Esophagus (tissue), 2 donors: ENCODE measurements at regions not wholly inside any gene's neighbourhood (a gene's known extent, or its start where the extent isn't known, plus 50 kb on each side); places are given as distances from the start of the nearest gene placed in this dataset.

Source experiments
- H3K27ac ChIP-seq, 2 donors: one replicate each; pipeline ENCODE4 v1.5.1; 2013; ENCODE audit warnings: low read depth in 2 of 2, mild to moderate bottlenecking in 2 of 2, inconsistent platforms in 1 of 2, low read length in 1 of 2, moderate library complexity in 1 of 2
- H3K27me3 ChIP-seq, 2 donors: one replicate each; pipeline ENCODE4 v1.6.1; 2013; ENCODE audit warnings: low read length in 2 of 2, control low read depth in 1 of 2, mild to moderate bottlenecking in 1 of 2; ENCODE audit not compliant: insufficient read depth in 2 of 2, control insufficient read depth in 1 of 2
- H3K36me3 ChIP-seq, 2 donors: one replicate each; pipeline ENCODE4 v1.6.1; 2013; ENCODE audit warnings: low read length in 1 of 2; ENCODE audit not compliant: control insufficient read depth in 2 of 2, insufficient read depth in 2 of 2
- H3K4me1 ChIP-seq, 2 donors: one replicate each; pipeline ENCODE4 v1.6.1; 2013; ENCODE audit warnings: low read length in 1 of 2; ENCODE audit not compliant: control insufficient read depth in 2 of 2, insufficient read depth in 2 of 2
- H3K4me3 ChIP-seq, 2 donors: one replicate each; pipeline ENCODE4 v1.5.1; 2013; ENCODE audit warnings: low read length in 2 of 2, mild to moderate bottlenecking in 2 of 2, low read depth in 1 of 2, moderate library complexity in 1 of 2
- H3K9me3 ChIP-seq, 2 donors: one replicate each; pipeline ENCODE4 v1.6.1; 2013; ENCODE audit warnings: mild to moderate bottlenecking in 2 of 2, low read depth in 1 of 2, low read length in 1 of 2, moderate library complexity in 1 of 2; ENCODE audit not compliant: control insufficient read depth in 2 of 2, insufficient read depth in 1 of 2
- WGBS, 2 donors: extraction: QIAGEN DNeasy Blood & Tissue Kit; methylation state at CpG; one replicate each; pipeline ENCODE4 v1.1.7; 2013; 5-methylcytosine and 5-hydroxymethylcytosine counted together
- donor health status: healthy with polysubstance abuse.
- donor health status: Bipolar disorder and iron deficiency.

DNA sequence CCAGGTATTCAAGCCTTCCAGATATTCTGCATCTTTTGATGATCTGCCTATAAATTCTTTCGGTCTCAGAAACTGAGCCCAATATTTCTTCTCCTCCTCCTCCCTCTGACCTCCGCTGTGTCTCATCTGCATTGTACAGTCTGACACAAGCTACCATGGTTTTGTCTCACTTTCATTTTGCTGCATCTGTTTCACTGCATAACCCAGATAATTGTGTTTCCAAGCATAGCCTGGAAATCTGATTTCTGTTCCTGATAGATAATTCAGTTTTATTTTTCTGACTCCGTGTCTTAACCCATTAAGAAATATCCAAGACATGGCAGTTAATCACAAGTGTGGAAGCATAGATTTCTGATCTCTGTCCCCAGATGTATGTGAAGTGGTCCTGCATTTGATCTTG, 374.2 kb upstream of the SEMA3A start:
- no peaks in the 10 kb centered on the region for H3K9me3 ChIP-seq
- H3K36me3 ChIP-seq, result no peaks in the 10 kb centered on the region
- WGBS, 2 donors, result 75 to 90% methylated on average over 3 of the region's 3 CpGs
- no peaks in the 10 kb centered on the region for H3K4me1 ChIP-seq
- H3K27ac ChIP-seq, result no peak overlapping the region
- no peaks in the 10 kb centered on the region for H3K27me3 ChIP-seq
- H3K4me3 ChIP-seq, result no peak overlapping the region

DNA sequence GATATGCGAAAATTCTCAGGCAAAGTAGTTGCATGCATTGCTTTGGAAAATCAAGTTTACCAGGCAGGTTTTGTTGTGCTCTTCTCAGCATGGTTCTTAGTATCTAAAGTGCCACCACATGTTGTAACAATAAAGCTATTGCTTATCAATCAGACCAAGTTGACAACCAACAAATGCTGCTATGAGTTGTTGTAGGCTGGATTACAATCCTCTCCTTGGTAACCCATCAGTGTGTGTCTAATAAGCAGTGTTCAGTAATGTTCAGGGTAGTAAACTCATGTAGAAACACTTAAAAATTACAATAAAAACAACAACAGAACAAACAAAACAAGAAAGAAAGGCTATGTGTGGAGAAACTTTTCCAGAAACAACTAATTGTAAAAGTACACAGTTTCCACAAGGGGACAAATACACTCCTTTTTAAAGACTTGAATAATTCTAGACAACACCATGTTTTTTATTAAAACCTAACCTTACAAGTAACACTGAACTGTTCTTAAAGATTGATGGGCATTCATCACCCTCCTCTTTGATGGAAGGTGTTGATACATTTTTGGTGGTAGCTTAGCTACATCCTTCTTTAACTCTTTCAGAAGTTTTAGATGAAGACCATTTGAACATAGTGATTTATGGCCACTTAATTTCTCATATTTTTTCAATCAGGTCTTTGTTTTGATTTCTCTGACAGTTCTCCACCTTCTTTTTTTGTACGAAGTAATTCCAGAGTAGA, 370.9 kb upstream of the SEMA3A start:
- H3K4me1 ChIP-seq, result no peaks in the 10 kb centered on the region
- H3K27ac ChIP-seq, result no peak overlapping the region
- 79% methylated on average over 2 of the region's 2 CpGs for WGBS, 2 donors
- H3K9me3 ChIP-seq, result no peaks in the 10 kb centered on the region
- no peaks in the 10 kb centered on the region for H3K36me3 ChIP-seq
- H3K4me3 ChIP-seq, result no peak overlapping the region
- H3K27me3 ChIP-seq, result no peaks in the 10 kb centered on the region

DNA sequence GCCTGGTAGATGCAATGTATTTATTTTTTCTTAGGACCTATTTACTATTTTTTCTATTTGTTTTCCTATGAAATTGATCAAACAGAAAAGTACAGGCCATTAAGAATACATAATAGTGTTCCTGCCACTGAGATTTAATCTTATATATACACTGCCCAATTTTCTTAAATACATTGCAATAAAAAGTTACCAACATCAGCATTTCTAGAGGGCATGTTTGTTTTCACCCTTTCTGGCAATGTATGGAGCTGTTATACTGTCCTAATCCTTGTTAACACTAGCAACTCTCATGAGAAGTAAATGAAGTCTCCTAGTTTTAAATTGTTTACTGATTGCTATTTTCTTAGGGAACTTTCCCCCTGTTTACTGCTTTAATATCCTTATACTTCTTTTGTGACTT, 359.1 kb upstream of the SEMA3A start:
- H3K27ac ChIP-seq, result no peak overlapping the region
- no peaks in the 10 kb centered on the region for H3K27me3 ChIP-seq
- no peaks in the 10 kb centered on the region for H3K36me3 ChIP-seq
- H3K4me1 ChIP-seq, result no peaks in the 10 kb centered on the region
- H3K9me3 ChIP-seq, result peaks cover 0 to 2% of the 10 kb centered on the region in 2 donors
- H3K4me3 ChIP-seq, result no peak overlapping the region

DNA sequence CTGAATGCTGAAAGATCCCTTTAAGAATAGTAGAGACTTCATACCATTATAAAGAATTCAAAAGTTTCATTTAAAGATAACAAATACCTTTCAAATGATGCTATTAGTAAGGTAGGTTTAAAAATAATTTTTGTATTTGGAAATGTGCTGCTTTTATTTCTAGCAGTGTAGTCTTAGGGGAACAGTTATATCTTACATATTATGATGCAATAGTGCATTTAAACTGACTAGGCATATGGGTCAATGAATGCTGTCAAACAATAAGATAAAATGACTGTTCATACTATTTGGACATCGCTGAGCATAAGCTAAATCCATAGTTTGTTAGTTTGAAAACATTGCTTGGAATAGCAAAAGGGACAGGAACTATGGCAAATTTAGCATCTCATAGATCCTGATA, 354.8 kb upstream of the SEMA3A start:
- Histone ChIP-seq H3K4me1 (no peaks in the 10 kb centered on the region), H3K4me3 (no peak overlapping the region), H3K27me3 (no peaks in the 10 kb centered on the region), H3K27ac (no peak overlapping the region), H3K36me3 (no peaks in the 10 kb centered on the region), H3K9me3 (peaks cover 0 to 2% of the 10 kb centered on the region in 2 donors)
- WGBS, 2 donors, result 6 to 72% methylated on average over 1 of the region's 1 CpG

DNA sequence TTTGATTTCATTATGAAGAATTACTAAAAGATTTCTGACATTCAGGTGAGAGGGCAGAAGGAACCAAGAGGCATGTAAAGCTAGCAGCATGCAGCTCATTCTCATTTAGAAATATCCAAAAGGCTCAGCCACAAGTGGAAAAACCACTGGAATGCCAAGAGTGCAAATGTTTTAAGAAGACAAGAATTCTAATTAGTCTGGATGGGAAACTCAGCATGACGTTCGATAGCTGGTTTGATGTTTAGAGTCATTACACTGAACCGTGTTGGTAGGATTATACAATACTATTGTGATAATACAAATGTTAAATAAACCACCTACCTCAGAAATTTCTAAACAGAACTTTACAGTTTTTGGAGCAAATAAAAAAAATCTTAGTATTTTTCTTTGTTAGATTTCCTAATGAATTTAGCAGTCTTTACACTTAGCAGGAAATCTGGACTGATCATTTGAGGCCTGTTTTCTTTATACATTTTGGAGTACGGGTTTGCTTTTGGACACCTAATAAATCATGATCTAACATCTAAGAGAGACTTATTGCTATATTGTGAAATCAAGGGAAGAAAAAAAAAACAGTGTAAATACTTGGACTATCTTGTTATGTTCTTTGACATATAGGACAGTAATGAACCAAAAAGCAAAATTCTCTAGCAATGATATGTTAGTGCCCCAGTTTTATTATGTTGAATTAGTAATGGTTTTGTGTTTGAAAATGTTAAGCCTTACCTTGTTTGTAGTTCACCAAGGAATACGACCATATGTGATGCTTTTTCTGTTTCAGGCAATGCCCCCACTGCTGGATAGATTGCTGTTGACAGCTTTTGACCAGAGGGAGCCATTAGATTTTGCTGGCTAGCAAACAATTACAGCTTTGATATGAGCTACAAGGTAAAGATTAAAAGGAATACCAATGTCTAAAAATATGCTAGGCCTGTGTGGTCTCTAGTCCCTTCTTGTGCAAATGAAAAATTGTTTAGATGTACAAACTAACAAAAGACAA, 354.1 kb upstream of the SEMA3A start:
- peaks cover 0 to 2% of the 10 kb centered on the region in 2 donors for H3K9me3 ChIP-seq
- H3K4me1 ChIP-seq, result no peaks in the 10 kb centered on the region
- 53 to 55% methylated on average over 5 of the region's 5 CpGs for WGBS, 2 donors

DNA sequence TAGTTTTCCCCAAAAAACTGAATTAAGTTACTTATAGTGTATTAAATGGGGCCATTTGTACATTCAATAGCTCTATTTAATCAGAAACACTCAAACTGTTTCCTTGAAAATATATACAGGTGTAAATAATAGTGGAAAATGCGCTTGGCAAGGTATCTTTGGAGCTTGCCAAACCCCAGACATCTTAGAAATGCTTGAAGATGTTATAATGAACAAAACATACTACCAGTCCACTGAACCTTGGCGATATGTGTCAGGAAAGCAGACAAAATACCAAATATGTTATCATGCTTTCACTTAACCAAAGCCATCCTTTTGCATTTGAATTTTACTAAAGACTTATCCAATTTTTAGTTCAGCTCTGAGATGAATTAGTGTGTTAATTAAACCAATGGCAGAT, 352.7 kb upstream of the SEMA3A start:
- Histone ChIP-seq H3K36me3 (no peaks in the 10 kb centered on the region), H3K27me3 (no peaks in the 10 kb centered on the region), H3K27ac (no peak overlapping the region), H3K4me3 (no peak overlapping the region), H3K4me1 (no peaks in the 10 kb centered on the region), H3K9me3 (peaks cover 0 to 2% of the 10 kb centered on the region in 2 donors)
- 83 to 85% methylated on average over 2 of the region's 2 CpGs for WGBS, 2 donors

More for the DNA sequence above, 354.1 kb upstream of the SEMA3A start:
- Histone ChIP-seq H3K4me3 (no peak overlapping the region), H3K36me3 (no peaks in the 10 kb centered on the region), H3K27ac (no peak overlapping the region), H3K27me3 (no peaks in the 10 kb centered on the region)

DNA sequence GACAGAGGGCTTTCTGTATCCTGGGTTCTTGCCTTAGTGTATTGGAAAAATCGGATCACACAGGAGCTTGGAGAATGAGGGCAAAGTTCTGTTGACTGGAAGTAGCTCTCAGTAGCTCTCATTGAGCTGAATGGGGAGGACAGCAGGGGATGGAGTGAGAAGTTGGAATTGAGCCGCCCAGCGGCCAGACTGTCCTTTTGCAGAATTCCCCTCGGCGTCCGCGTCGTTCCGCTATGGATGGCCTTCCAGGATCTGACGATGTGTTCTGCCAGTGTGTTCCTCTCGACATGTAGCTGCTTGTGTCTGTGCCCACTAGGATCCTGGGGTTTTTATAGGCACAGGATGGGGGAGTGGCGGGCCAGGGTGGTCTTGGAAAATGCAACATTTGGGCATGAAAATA, 351.8 kb upstream of the SEMA3A start:
- 93 to 95% methylated on average over 12 of the region's 12 CpGs for WGBS, 2 donors

DNA sequence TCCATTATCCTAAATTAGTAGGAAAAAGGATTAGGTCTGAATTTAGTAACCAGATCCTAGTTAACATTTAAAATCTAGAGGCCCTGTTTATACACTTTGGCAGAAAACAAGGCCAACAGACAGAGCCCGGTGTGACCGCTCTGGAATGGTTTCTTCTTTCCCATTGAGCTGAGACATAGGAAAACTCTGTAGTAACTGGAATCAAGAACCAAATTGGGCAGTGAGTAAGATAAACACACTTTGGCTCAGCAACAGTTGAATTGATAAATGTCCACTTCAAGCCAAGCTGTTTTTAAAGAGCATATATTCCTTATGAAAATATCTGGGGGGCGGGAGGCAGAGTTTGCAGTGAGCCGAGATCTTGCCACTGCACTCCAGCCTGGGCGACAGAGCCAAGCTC, 343.7 kb upstream of the SEMA3A start:
- Histone ChIP-seq H3K27ac (no peak overlapping the region), H3K36me3 (no peaks in the 10 kb centered on the region), H3K27me3 (no peaks in the 10 kb centered on the region), H3K4me3 (no peak overlapping the region), H3K9me3 (no peaks in the 10 kb centered on the region), H3K4me1 (no peaks in the 10 kb centered on the region)
- WGBS, 2 donors, result 78 to 82% methylated on average over 5 of the region's 5 CpGs

More for the DNA sequence above, 351.8 kb upstream of the SEMA3A start:
- Histone ChIP-seq H3K27me3 (no peaks in the 10 kb centered on the region), H3K4me3 (no peak overlapping the region), H3K9me3 (peaks cover 0 to 2% of the 10 kb centered on the region in 2 donors), H3K36me3 (no peaks in the 10 kb centered on the region), H3K27ac (no peak overlapping the region), H3K4me1 (no peaks in the 10 kb centered on the region)

DNA sequence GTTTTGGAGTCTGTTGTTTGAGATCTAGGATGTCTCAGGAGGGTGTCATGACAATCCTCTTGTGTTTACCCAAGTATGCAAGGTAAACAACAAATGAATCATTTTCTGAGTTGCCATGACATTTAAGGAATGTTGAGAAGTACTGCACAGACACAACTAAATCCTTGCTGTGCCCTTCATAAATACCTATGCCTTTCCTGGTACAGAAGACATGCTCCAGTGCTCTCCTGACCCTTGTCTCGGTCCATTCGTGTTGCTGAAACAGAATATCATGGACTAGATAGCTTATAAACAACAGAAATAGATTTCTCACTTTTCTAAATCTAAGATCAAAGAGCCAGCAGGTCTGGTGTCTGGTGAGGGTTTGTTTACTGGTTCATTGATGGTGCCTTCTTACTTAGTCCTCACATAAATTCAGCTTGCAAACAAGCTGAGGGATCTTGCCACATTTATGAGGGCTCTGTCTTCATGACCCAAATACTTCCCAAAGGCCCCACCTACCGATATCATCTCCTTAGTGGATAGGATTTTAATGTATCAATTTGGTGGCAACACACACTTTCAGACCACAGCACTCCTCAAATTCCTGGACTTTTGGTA, 341.8 kb upstream of the SEMA3A start:
- Histone ChIP-seq H3K4me1 (no peaks in the 10 kb centered on the region), H3K4me3 (no peak overlapping the region), H3K27me3 (no peaks in the 10 kb centered on the region), H3K36me3 (no peaks in the 10 kb centered on the region), H3K9me3 (no peaks in the 10 kb centered on the region), H3K27ac (no peak overlapping the region)
- 72 to 75% methylated on average over 3 of the region's 3 CpGs for WGBS, 2 donors
